ENCODE measurements at regions not wholly inside any gene's neighbourhood (a gene's known extent, or its start where the extent isn't known, plus 50 kb on each side); places are given as distances from the start of the nearest gene placed in this dataset.

DNA sequence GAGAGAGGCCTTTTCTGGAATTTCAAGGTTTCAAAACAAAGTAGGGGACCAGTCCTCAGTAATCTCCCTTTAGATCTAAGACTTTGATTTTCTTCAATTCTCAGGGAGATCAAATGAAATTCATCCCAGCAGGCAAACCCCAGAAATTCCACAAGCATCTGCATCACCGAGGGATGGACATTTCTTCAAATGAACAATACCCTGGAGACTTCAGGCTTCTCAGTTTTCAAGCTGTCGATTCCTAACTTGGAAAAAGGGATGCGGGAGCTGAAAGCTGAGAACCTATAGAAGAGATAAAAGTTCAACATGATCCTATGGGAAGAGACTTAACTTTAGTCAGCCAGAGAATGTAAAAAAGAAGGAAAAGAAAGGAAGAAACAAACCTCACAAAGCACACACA lies 296.9 kb upstream of the CDH5 start:
- DNase-seq (ENCODE audit: low read depth) = peak; percentile 29
- H3K4me3 ChIP-seq (ENCODE audit: control insufficient read depth, low read depth, low read length) = no peak overlapping the region
- no peak for TF ChIP-seq CTCF (conservative IDR thresholded peaks at IDR 0.05; ENCODE audit: control insufficient read depth, insufficient read depth, low read depth, low read length)

DNA sequence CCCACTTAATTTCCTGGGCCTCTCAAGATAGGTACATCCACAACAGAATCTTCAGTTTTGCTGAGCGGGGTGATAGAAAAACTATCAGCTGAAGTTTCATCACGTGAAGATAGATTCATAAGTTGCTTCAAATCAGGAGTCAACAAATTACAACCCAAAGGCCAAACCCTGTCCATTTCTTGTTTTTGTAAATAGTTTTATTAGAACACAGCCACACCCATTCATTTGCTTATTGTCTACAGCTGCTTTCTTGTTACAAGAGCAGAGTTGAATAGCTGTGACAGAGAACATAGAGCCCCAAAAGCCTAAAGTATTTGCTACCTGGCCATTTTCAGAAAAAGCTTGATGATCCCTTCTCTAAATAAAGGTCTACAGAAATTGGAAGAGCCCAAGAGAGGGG lies 300.1 kb upstream of the CDH5 start:
- H3K4me3 ChIP-seq (ENCODE audit: control insufficient read depth, low read depth, low read length) = no peak overlapping the region
- no peak for TF ChIP-seq CTCF (conservative IDR thresholded peaks at IDR 0.05; ENCODE audit: control insufficient read depth, insufficient read depth, low read depth, low read length)
- no peak for DNase-seq (ENCODE audit: low read depth)

DNA sequence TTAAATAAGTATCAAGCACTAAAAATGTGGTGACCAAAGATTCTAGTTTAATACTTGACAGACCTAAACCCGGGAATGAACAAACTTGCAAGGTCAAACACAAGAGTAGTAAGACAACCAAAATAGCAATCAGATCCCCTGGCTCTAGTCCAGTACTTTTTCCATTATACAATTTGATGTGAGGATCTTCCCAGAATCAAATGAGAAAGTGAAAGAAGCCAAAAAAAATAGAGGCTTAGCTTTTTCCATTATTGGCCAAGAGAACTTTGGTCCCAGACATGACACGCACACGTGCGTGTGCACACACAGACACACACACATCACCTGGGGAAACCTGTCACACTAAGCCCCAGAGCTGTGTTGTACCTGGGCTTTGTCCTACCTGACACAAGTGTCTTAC lies 300.6 kb upstream of the CDH5 start:
- TF ChIP-seq CTCF (conservative IDR thresholded peaks at IDR 0.05; ENCODE audit: control insufficient read depth, insufficient read depth, low read depth, low read length) = no peak
- DNase-seq (ENCODE audit: low read depth) = no peak
- no peak overlapping the region for H3K4me3 ChIP-seq (ENCODE audit: control insufficient read depth, low read depth, low read length)

DNA sequence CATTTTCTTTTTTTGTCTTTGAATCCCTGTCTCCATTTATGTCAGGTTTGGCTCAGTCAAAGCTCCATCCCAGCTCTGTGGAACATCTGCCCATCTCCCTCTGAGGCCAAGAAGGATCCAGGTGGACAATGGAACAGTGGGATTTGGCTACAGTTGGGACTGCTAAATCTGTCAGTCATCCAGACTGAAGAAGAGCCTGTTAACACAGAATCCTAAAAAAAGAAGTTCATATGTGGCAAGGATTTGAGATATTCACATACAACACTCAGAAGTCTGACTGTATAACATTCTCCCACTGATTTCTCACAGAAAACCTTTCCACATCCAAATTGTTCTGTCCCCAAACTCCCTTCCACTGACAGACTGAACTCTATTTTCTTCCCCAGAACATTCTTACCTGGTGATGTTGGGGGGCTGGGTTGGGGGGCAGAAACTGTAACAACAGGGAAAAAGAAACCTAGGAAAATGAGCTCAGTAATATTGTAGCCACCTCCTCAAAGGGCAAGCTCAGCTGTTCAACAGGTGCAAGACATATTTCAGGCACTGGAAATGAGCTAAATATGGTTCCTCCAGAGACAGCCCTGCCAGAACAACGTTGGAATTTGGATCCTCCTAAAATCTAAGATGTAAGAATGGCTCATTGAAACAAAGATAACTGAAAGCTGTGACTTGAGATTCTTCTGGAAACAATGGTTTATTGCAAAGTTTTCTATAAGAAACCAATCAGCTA lies 301.5 kb upstream of the CDH5 start:
- DNase-seq (ENCODE audit: low read depth) = no peak
- TF ChIP-seq CTCF (conservative IDR thresholded peaks at IDR 0.05; ENCODE audit: control insufficient read depth, insufficient read depth, low read depth, low read length) = no peak
- no peak overlapping the region for H3K4me3 ChIP-seq (ENCODE audit: control insufficient read depth, low read depth, low read length)

- no peak for DNase-seq (ENCODE audit: low read depth)
- H3K4me3 ChIP-seq (ENCODE audit: control insufficient read depth, low read depth, low read length) = no peak overlapping the region
- TF ChIP-seq CTCF (conservative IDR thresholded peaks at IDR 0.05; ENCODE audit: control insufficient read depth, insufficient read depth, low read depth, low read length) = no peak
These were observed 307.7 kb upstream of the CDH5 start for GRCh38 chr16:66058832-66059231.

DNA sequence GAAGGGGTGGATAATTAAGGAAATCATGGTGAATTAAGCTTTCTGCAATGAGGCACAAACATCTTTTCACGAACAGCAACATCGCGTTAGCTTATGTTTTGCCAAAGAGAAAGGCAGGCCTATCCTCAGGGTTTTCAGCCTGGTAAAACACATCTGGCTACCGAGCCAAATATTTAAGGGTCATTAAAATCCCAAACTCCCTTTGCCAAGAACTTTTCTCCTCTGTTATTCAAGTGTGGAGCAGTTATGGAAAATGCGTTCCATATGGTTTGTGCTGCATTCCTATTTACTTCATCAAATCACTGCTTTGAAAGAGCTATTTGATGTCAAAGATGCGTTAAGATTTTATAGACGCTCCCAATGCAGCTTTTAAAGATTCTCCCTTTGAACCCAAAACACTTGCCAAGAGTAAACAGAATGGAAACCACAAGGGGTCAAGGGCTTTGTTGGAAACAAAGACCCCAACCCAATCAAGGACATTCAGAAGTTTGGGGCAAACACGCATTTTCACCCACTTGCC lies 308.3 kb upstream of the CDH5 start:
- peak; percentile 64 for DNase-seq (ENCODE audit: low read depth)
- no peak for TF ChIP-seq CTCF (conservative IDR thresholded peaks at IDR 0.05; ENCODE audit: control insufficient read depth, insufficient read depth, low read depth, low read length)
- no peak overlapping the region for H3K4me3 ChIP-seq (ENCODE audit: control insufficient read depth, low read depth, low read length)

Measured in fibroblast of mammary gland (primary cell).